Fibroblast of lung (primary cell): ENCODE measurements at regions not wholly inside any gene's neighbourhood (a gene's known extent, or its start where the extent isn't known, plus 50 kb on each side); places are given as distances from the start of the nearest gene placed in this dataset.

ENCODE experiments used
- DNase-seq, 2 donors: peaks; one replicate each; pipeline versions ENCODE4 v3.0.0 to v3.0.0-alpha.2; 2010; ENCODE audit warnings: low read depth in 2 of 2
- H2AFZ ChIP-seq: 2 replicates; pipeline ENCODE4 v1.5.1; 2012; ENCODE audit warnings: low read length, control low read depth, inconsistent platforms
- H3K27ac ChIP-seq: 2 replicates; pipeline ENCODE4 v1.5.1; 2011; ENCODE audit warnings: low read length, control low read depth; ENCODE audit not compliant: insufficient read depth
- H3K27me3 ChIP-seq: 2 replicates; pipeline ENCODE4 v1.5.1; 2011; ENCODE audit warnings: mild to moderate bottlenecking, low read length; ENCODE audit not compliant: control insufficient read depth, insufficient read depth
- H3K36me3 ChIP-seq: 2 replicates; pipeline ENCODE4 v1.5.1; 2011; ENCODE audit warnings: low read length; ENCODE audit not compliant: control insufficient read depth, insufficient read depth
- H3K4me1 ChIP-seq: 2 replicates; pipeline ENCODE4 v1.5.1; 2011; ENCODE audit warnings: low read length; ENCODE audit not compliant: control insufficient read depth, insufficient read depth; ENCODE audit errors: extremely low read depth
- H3K4me2 ChIP-seq: 2 replicates; pipeline ENCODE4 v1.5.1; 2011; ENCODE audit warnings: low read length, control low read depth; ENCODE audit not compliant: insufficient read depth; ENCODE audit errors: extremely low read depth
- H3K4me3 ChIP-seq, 4 experiments: fragments of 200-600 bp in 1 of 4; sonication (generic) in 1 of 4; replicated peaks in 1 of 4; 2 replicates each; pipeline ENCODE4 v1.5.1; 2011 to 2016; ENCODE audit warnings: low read length in 4 of 4, low read depth in 3 of 4, mild to moderate bottlenecking in 3 of 4, control low read depth in 2 of 4, inconsistent platforms in 1 of 4, mixed read lengths in 1 of 4; ENCODE audit not compliant: insufficient read depth in 1 of 4; ENCODE audit errors: control extremely low read depth in 1 of 4
- H3K79me2 ChIP-seq: 2 replicates; pipeline ENCODE4 v1.5.1; 2012; ENCODE audit warnings: mild to moderate bottlenecking, low read length, inconsistent platforms; ENCODE audit not compliant: control insufficient read depth, insufficient read depth
- H3K9ac ChIP-seq: 2 replicates; pipeline ENCODE4 v1.5.1; 2011; ENCODE audit warnings: mild to moderate bottlenecking, low read length, control low read depth; ENCODE audit not compliant: insufficient read depth
- H3K9me3 ChIP-seq: 2 replicates; pipeline ENCODE4 v1.5.1; 2012; ENCODE audit warnings: low read depth, low read length; ENCODE audit not compliant: control insufficient read depth, insufficient read depth
- H4K20me1 ChIP-seq: 2 replicates; pipeline ENCODE4 v1.5.1; 2011; ENCODE audit warnings: low read length; ENCODE audit not compliant: control insufficient read depth, insufficient read depth; ENCODE audit errors: extremely low read depth
- CTCF ChIP-seq, 2 donors: IDR thresholded peaks in 1 of 2; conservative IDR thresholded peaks in 1 of 2; 1 replicate in 1 of 2; 2 replicates in 1 of 2; pipeline ENCODE4 v1.5.1; 2011 to 2012; ENCODE audit warnings: low read length in 2 of 2, control low read depth in 1 of 2, inconsistent platforms in 1 of 2, low read depth in 1 of 2, mild to moderate bottlenecking in 1 of 2
- EZH2 ChIP-seq: IDR thresholded peaks from 2 replicates; pipeline ENCODE4 v1.5.1; 2012; ENCODE audit warnings: low read length, control low read depth, mild to moderate bottlenecking; ENCODE audit errors: missing control alignments

DNA sequence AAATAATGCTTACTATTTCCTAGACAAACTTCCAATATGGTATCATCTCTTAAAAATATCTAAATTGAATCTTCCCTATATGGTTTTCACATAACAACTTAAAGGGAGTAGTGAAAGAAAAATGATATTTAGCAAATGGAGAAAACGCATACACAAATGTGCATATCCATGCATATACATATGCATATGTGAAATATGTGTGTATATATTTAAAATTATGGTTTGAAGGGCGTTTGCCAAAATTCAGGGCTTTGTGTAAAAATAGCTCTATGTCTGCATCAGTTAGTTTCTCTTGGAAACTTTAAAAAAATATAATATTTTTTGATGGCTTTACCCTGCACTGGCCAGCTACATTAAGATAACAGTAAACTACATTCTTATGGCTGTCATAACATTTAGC is 986.7 kb downstream of the BCL11A start:
- no peak overlapping the region for H3K4me2 ChIP-seq
- TF ChIP-seq CTCF (conservative IDR thresholded peaks at IDR 0.05 in 1 of 2, IDR thresholded peaks at IDR 0.05 in 1 of 2; ENCODE audit: low read depth in 1 of 2, low read length in 2 of 2) (no peak), EZH2 (no peak)
- H3K36me3 ChIP-seq = no peaks in the 10 kb centered on the region
- no peak overlapping the region for H3K9ac ChIP-seq
- H3K4me1 ChIP-seq = no peaks in the 10 kb centered on the region
- no peaks in the 10 kb centered on the region for H3K79me2 ChIP-seq
- no peak for DNase-seq
- no peaks in the 10 kb centered on the region for H3K27me3 ChIP-seq
- no peak overlapping the region for H2AFZ ChIP-seq
- H3K27ac ChIP-seq = no peak overlapping the region
- H4K20me1 ChIP-seq = no peaks in the 10 kb centered on the region
- no peak overlapping the region for H3K4me3 ChIP-seq
- no peaks in the 10 kb centered on the region for H3K9me3 ChIP-seq

GRCh38 chr2:59561281-59561680 is 992.2 kb downstream of the BCL11A start:
- H3K27ac ChIP-seq = no peak overlapping the region
- TF ChIP-seq EZH2 (no peak), CTCF (conservative IDR thresholded peaks at IDR 0.05 in 1 of 2, IDR thresholded peaks at IDR 0.05 in 1 of 2; ENCODE audit: low read depth in 1 of 2, low read length in 2 of 2) (no peak)
- H4K20me1 ChIP-seq = no peaks in the 10 kb centered on the region
- no peak overlapping the region for H3K4me2 ChIP-seq
- H3K79me2 ChIP-seq = no peaks in the 10 kb centered on the region
- H2AFZ ChIP-seq = no peak overlapping the region
- H3K36me3 ChIP-seq = no peaks in the 10 kb centered on the region
- no peaks in the 10 kb centered on the region for H3K4me1 ChIP-seq
- H3K9ac ChIP-seq = no peak overlapping the region
- no peaks in the 10 kb centered on the region for H3K9me3 ChIP-seq
- no peaks in the 10 kb centered on the region for H3K27me3 ChIP-seq
- H3K4me3 ChIP-seq = no peak overlapping the region
- DNase-seq = no peak

DNA sequence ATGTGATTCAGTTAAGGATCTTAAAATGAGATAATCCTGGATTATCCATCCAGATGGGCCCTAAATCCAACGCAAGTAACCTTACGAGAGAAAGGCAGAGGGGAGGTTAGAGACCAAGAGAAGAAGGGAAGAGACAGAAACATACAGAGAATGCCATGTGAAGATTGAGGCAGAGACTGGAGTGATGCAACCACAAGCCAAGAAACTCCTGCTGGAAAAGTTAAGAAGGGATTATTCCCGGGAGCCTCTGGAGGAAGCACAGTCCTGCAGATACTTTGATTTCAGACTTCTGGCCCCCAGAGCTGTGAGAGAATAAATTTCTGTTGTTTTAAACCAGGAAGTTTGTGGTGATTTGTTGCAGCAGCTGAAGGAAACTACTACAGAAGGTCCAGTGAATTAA is 992.7 kb downstream of the BCL11A start:
- no peaks in the 10 kb centered on the region for H3K9me3 ChIP-seq
- TF ChIP-seq CTCF (conservative IDR thresholded peaks at IDR 0.05 in 1 of 2, IDR thresholded peaks at IDR 0.05 in 1 of 2; ENCODE audit: low read depth in 1 of 2, low read length in 2 of 2) = no peak
- TF ChIP-seq EZH2 = no peak
- no peaks in the 10 kb centered on the region for H3K4me1 ChIP-seq
- H3K4me2 ChIP-seq = no peak overlapping the region
- H3K27ac ChIP-seq = no peak overlapping the region
- DNase-seq = no peak
- H3K9ac ChIP-seq = no peak overlapping the region
- no peak overlapping the region for H2AFZ ChIP-seq
- no peaks in the 10 kb centered on the region for H3K27me3 ChIP-seq
- no peak overlapping the region for H3K4me3 ChIP-seq
- no peaks in the 10 kb centered on the region for H3K36me3 ChIP-seq
- no peaks in the 10 kb centered on the region for H4K20me1 ChIP-seq
- no peaks in the 10 kb centered on the region for H3K79me2 ChIP-seq
